HG02798 (cell line): ENCODE measurements at regions not wholly inside any gene's neighbourhood (a gene's known extent, or its start where the extent isn't known, plus 50 kb on each side); places are given as distances from the start of the nearest gene placed in this dataset.
"Not testable (repeated sequence)": the region's sequence is repeated elsewhere in the genome, so short reads cannot be mapped to it uniquely, and the experiment has no call there.

Experiments used
- ATAC-seq: cut with Tn5 transposase; IDR thresholded peaks from one replicate; pipeline ENCODE4 v1.9.1; 2021; ENCODE audit warnings: mild to moderate bottlenecking; ENCODE audit not compliant: unreplicated experiment, poor library complexity

- ATAC-seq, result no peak
Measured at GRCh38 chr11:86150847-86151173, 81.9 kb upstream of the PICALM start.

GRCh38 chr11:86149792-86150191 is 80.9 kb upstream of the PICALM start:
- ATAC-seq, result no peak

GRCh38 chr11:86148345-86148747 is 79.5 kb upstream of the PICALM start:
- no peak for ATAC-seq

GRCh38 chr11:86147004-86147403 is 78.1 kb upstream of the PICALM start:
- ATAC-seq, result no peak

- no peak for ATAC-seq
Measured at GRCh38 chr11:86145439-86146156, 76.7 kb upstream of the PICALM start.

GRCh38 chr11:86144846-86145245 is 76.0 kb upstream of the PICALM start:
- peak; percentile 27 for ATAC-seq

GRCh38 chr11:86144087-86144486 is 75.2 kb upstream of the PICALM start:
- not testable (repeated sequence) for ATAC-seq

GRCh38 chr11:86143087-86144030 is 74.5 kb upstream of the PICALM start:
- ATAC-seq, result no peak

GRCh38 chr11:86142170-86142569 is 73.3 kb upstream of the PICALM start:
- no peak for ATAC-seq

GRCh38 chr11:86141727-86142126 is 72.8 kb upstream of the PICALM start:
- no peak for ATAC-seq

- ATAC-seq, result no peak
Measured at GRCh38 chr11:86140334-86140990, 71.6 kb upstream of the PICALM start.

- ATAC-seq, result peak; percentile 78
Measured at GRCh38 chr11:86138958-86139357, 70.1 kb upstream of the PICALM start.

GRCh38 chr11:86136538-86136937 is 67.7 kb upstream of the PICALM start:
- ATAC-seq, result no peak

GRCh38 chr11:86135319-86135714 is 66.4 kb upstream of the PICALM start:
- ATAC-seq, result no peak

GRCh38 chr11:86134580-86135318 is 65.9 kb upstream of the PICALM start:
- ATAC-seq, result no peak

- ATAC-seq, result no peak
Measured at GRCh38 chr11:86132667-86133249, 63.9 kb upstream of the PICALM start.

- no peak for ATAC-seq
Measured at GRCh38 chr11:86129740-86130540, 61.1 kb upstream of the PICALM start.

- ATAC-seq, result no peak
Measured at GRCh38 chr11:86128914-86129313, 60.0 kb upstream of the PICALM start.

GRCh38 chr11:86126862-86127261 is 58.0 kb upstream of the PICALM start:
- no peak for ATAC-seq
